Endothelial cell of umbilical vein (primary cell): ENCODE measurements at regions not wholly inside any gene's neighbourhood (a gene's known extent, or its start where the extent isn't known, plus 50 kb on each side); places are given as distances from the start of the nearest gene placed in this dataset.

Source experiments
- BruUV-seq: library from RNA; stranded (reverse); fragments of 400-500 nt; replicated peaks from 2 replicates; lab custom pipeline; 2021; lab: Mats Ljungman, UMichigan
- CTCF ChIA-PET: fragments of 300-600, 350-600 bp; sonication (Branson Sonifier 250); formaldehyde crosslinking; loops from one replicate; lab custom pipeline; 2021; ENCODE audit warnings: antibody characterized with exemption, inconsistent platforms; lab: Charles Lee
- POLR2A ChIA-PET: fragments of 300-600, 350-600 bp; sonication (Branson Sonifier 250); formaldehyde crosslinking; loops from one replicate; lab custom pipeline; 2021; ENCODE audit warnings: antibody characterized with exemption, inconsistent platforms; lab: Charles Lee
- DNase-seq: peaks from one replicate; pipeline ENCODE4 v3.0.0-alpha.2; 2011; ENCODE audit warnings: low read depth, low spot score
- FAIRE-seq: peaks from 2 replicates; lab custom pipeline; 2011; peaks lifted over from hg19 to GRCh38; lab: Jason Lieb, UNC
- H2AFZ ChIP-seq: 2 replicates; pipeline ENCODE4 v1.6.0; 2012; ENCODE audit warnings: low read depth, low read length, control low read depth, inconsistent platforms
- H3K27ac ChIP-seq: 2 replicates; pipeline ENCODE4 v1.5.1; 2011; ENCODE audit warnings: low read depth, mild to moderate bottlenecking, control low read depth, low read length, moderate library complexity; ENCODE audit not compliant: insufficient read depth
- H3K27me3 ChIP-seq, 2 experiments: 2 replicates each; pipeline versions ENCODE4 v1.6.0 to v1.6.1; 2011; ENCODE audit warnings: low read length in 2 of 2, mixed read lengths in 1 of 2; ENCODE audit not compliant: control insufficient read depth in 2 of 2, insufficient read depth in 2 of 2
- H3K36me3 ChIP-seq, 2 experiments: 2 replicates in 1 of 2; 3 replicates in 1 of 2; pipeline ENCODE4 v1.5.1; 2011; ENCODE audit warnings: low read length in 2 of 2, mild to moderate bottlenecking in 1 of 2, moderate library complexity in 1 of 2; ENCODE audit not compliant: control insufficient read depth in 2 of 2, insufficient read depth in 2 of 2; ENCODE audit errors: extremely low read depth in 1 of 2
- H3K4me1 ChIP-seq: 3 replicates; pipeline ENCODE4 v1.5.1; 2011; ENCODE audit warnings: mild to moderate bottlenecking, low read length; ENCODE audit not compliant: control insufficient read depth, insufficient read depth; ENCODE audit errors: extremely low read depth
- H3K4me2 ChIP-seq: 2 replicates; pipeline ENCODE4 v1.6.1; 2011; ENCODE audit warnings: low read length, control low read depth, mixed read lengths; ENCODE audit not compliant: insufficient read depth
- H3K4me3 ChIP-seq, 3 experiments: fragments of 200-600 bp in 1 of 3; sonication (generic), shearing (Covaris generic) in 1 of 3; replicated peaks in 1 of 3; 2 replicates each; pipeline ENCODE4 v1.5.1; 2011 to 2016; ENCODE audit warnings: control low read depth in 3 of 3, low read length in 3 of 3, mild to moderate bottlenecking in 2 of 3, inconsistent platforms in 1 of 3, low read depth in 1 of 3, moderate library complexity in 1 of 3; ENCODE audit not compliant: insufficient read depth in 1 of 3
- H3K79me2 ChIP-seq: 2 replicates; pipeline ENCODE4 v1.6.0; 2012; ENCODE audit warnings: low read length, inconsistent platforms; ENCODE audit not compliant: control insufficient read depth, insufficient read depth
- H3K9ac ChIP-seq: replicated peaks from 2 replicates; pipeline ENCODE3; 2011; ENCODE audit warnings: low read length, control low read depth; ENCODE audit not compliant: insufficient read depth; ENCODE audit errors: extremely low read depth
- H3K9me1 ChIP-seq: replicated peaks from 3 replicates; pipeline ENCODE4 v1.6.0; 2011; ENCODE audit warnings: mild to moderate bottlenecking, low read length; ENCODE audit not compliant: control insufficient read depth, insufficient read depth; ENCODE audit errors: extremely low read depth
- H3K9me3 ChIP-seq: replicated peaks from 2 replicates; pipeline ENCODE4 v1.5.1; 2012; ENCODE audit warnings: low read length, inconsistent platforms; ENCODE audit not compliant: control insufficient read depth, insufficient read depth
- H4K20me1 ChIP-seq: replicated peaks from 2 replicates; pipeline ENCODE3; 2011; ENCODE audit warnings: mild to moderate bottlenecking, low read length; ENCODE audit not compliant: control insufficient read depth, insufficient read depth; ENCODE audit errors: extremely low read depth
- EZH2 ChIP-seq: IDR thresholded peaks from 2 replicates; pipeline ENCODE4 v1.6.1; 2012; ENCODE audit warnings: borderline replicate concordance, low read depth, mild to moderate bottlenecking, moderate library complexity, low read length, inconsistent platforms; ENCODE audit not compliant: severe bottlenecking
- FOS ChIP-seq: IDR thresholded peaks from 2 replicates; pipeline ENCODE4 v1.6.1; 2011; ENCODE audit warnings: mild to moderate bottlenecking, low read length, moderate library complexity, borderline replicate concordance; ENCODE audit not compliant: insufficient read depth
- GATA2 ChIP-seq: IDR thresholded peaks from 2 replicates; pipeline ENCODE4 v1.7.0; 2011; ENCODE audit warnings: low read depth, mild to moderate bottlenecking, moderate library complexity, mixed read lengths, low read length; ENCODE audit not compliant: insufficient read length, insufficient read depth
- JUN ChIP-seq: IDR thresholded peaks from 2 replicates; pipeline ENCODE4 v1.6.1; 2011; ENCODE audit warnings: borderline replicate concordance, low read depth; ENCODE audit not compliant: insufficient read length, insufficient read depth
- MYC ChIP-seq: IDR thresholded peaks from one replicate; pipeline ENCODE4 v1.6.1; 2011; ENCODE audit warnings: mild to moderate bottlenecking, low read depth, low read length
- POLR2A ChIP-seq: IDR thresholded peaks from 2 replicates; pipeline ENCODE4 v1.6.1; 2012; ENCODE audit warnings: low read depth, mild to moderate bottlenecking, control low read depth, low read length
- POLR2AphosphoS5 ChIP-seq: IDR thresholded peaks from 2 replicates; pipeline ENCODE4 v1.6.1; 2012; ENCODE audit warnings: low read depth, mild to moderate bottlenecking, control low read depth, low read length, moderate library complexity; ENCODE audit not compliant: insufficient read depth
- dilution Hi-C: fragments of 300-500 bp; cut with MboI; formaldehyde crosslinking; loops from one replicate; pipeline ENCODE4 v1.15.0; 2019; ENCODE audit warnings: low sequenced_read_pairs; ENCODE audit not compliant: extremely low pct_ligation_motif_present
- intact Hi-C: fragments of 100-400 bp; cut with micrococcal nuclease; formaldehyde crosslinking; loops from one replicate; pipeline ENCODE4 v1.10.0; 2022
- TF ChIP-seq, protein P1 (sequence below), 2 donors: IDR thresholded peaks; 1 replicate in 1 of 2; 2 replicates in 1 of 2; pipeline ENCODE4 v1.5.1; 2011; ENCODE audit warnings: low read length in 2 of 2, mild to moderate bottlenecking in 2 of 2, moderate library complexity in 2 of 2, control low read depth in 1 of 2, inconsistent platforms in 1 of 2, low read depth in 1 of 2; ENCODE audit not compliant: insufficient read depth in 1 of 2; ENCODE audit errors: extremely low read depth in 1 of 2
- TF ChIP-seq, protein P2 (sequence below): IDR thresholded peaks from 2 replicates; pipeline ENCODE4 v1.6.1; 2011; ENCODE audit not compliant: insufficient read depth, insufficient read length

DNA sequence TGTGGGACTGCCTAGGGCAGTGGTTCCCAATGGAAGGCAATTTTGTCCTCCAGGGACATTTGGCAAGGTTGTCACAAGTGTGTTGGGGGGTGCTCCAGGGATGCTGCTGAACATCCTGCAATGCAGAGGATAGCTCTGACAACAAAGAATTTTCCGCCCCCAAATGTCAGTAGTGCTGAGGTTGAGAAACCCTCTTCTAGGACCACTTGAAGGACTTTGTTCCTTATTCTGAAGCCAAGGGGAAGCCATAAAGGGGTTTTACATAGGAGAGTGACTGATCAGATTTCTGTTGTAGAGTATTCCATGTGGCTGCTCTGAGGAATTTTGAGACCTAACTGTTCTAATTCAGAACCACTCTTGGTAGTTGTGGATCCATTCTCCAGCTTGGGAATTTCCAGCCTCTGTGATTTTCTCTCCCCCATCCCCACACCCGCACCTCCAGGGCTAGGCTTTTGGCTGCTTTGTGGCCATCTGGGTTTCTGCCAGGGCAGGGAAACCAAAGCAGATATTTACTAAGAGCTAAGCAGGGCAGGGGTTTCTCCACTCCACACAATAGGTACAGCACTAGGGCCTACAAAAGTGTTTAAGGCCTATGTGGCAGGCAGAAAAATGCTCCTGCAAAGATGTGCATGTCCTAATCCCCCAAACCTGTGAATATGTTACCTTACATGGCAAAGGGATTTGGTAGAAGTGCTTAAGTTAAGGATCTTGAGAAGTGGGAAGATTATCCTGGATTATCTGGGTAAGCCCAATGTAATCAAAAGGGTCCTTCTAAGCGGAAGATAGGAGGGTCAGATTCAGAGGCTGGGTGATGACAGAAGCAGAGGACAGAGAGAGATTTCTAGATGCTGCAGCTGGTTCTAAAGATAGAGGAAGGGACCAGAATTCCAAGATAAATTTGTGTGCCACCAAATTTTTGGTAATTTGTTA lies 135.4 kb downstream of the TMEM17 start:
- no peaks in the 10 kb centered on the region for H3K4me1 ChIP-seq
- H3K9ac ChIP-seq: no peak overlapping the region
- dilution Hi-C loops: no loop called here
- no peak overlapping the region for H3K4me3 ChIP-seq
- intact Hi-C loops: no loop called here
- no peaks in the 10 kb centered on the region for H3K9me1 ChIP-seq
- no peak for FAIRE-seq
- H2AFZ ChIP-seq: no peak overlapping the region
- POLR2A ChIA-PET: no interaction called here
- no peaks in the 10 kb centered on the region for H3K36me3 ChIP-seq
- H3K27ac ChIP-seq: no peak overlapping the region
- no TSS peak for BruUV-seq
- peaks cover 2 to 3% of the 10 kb centered on the region in 2 experiments for H3K27me3 ChIP-seq
- no peaks in the 10 kb centered on the region for H3K9me3 ChIP-seq
- H4K20me1 ChIP-seq: no peaks in the 10 kb centered on the region
- H3K4me2 ChIP-seq: no peak overlapping the region
- CTCF ChIA-PET: no interaction called here
- no peaks in the 10 kb centered on the region for H3K79me2 ChIP-seq
- DNase-seq: no peak
- TF ChIP-seq POLR2A (no peak), EZH2 (no peak), FOS (no peak), POLR2AphosphoS5 (no peak), GATA2 (no peak), JUN (no peak), MYC (no peak)
- TF ChIP-seq, protein P1, sequence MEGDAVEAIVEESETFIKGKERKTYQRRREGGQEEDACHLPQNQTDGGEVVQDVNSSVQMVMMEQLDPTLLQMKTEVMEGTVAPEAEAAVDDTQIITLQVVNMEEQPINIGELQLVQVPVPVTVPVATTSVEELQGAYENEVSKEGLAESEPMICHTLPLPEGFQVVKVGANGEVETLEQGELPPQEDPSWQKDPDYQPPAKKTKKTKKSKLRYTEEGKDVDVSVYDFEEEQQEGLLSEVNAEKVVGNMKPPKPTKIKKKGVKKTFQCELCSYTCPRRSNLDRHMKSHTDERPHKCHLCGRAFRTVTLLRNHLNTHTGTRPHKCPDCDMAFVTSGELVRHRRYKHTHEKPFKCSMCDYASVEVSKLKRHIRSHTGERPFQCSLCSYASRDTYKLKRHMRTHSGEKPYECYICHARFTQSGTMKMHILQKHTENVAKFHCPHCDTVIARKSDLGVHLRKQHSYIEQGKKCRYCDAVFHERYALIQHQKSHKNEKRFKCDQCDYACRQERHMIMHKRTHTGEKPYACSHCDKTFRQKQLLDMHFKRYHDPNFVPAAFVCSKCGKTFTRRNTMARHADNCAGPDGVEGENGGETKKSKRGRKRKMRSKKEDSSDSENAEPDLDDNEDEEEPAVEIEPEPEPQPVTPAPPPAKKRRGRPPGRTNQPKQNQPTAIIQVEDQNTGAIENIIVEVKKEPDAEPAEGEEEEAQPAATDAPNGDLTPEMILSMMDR (IDR thresholded peaks at IDR 0.05; ENCODE audit: extremely low read depth in 1 of 2, insufficient read depth in 1 of 2, low read depth in 1 of 2, low read length in 2 of 2): no peak
- TF ChIP-seq, protein P2, sequence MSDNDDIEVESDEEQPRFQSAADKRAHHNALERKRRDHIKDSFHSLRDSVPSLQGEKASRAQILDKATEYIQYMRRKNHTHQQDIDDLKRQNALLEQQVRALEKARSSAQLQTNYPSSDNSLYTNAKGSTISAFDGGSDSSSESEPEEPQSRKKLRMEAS: no peak
